ENCODE measurements at regions not wholly inside any gene's neighbourhood (a gene's known extent, or its start where the extent isn't known, plus 50 kb on each side); places are given as distances from the start of the nearest gene placed in this dataset.
A peak's percentile ranks its signal among the peaks of the same experiment; 100 is the strongest.
"Not testable (repeated sequence)": the region's sequence is repeated elsewhere in the genome, so short reads cannot be mapped to it uniquely, and the experiment has no call there.

- DNase-seq, result not testable (repeated sequence)
Observed at GRCh38 chr12:9407425-9407748, 199.2 kb upstream of the PZP start.

GRCh38 chr12:9406564-9407424, 198.6 kb upstream of the PZP start:
- no peak for DNase-seq

DNA sequence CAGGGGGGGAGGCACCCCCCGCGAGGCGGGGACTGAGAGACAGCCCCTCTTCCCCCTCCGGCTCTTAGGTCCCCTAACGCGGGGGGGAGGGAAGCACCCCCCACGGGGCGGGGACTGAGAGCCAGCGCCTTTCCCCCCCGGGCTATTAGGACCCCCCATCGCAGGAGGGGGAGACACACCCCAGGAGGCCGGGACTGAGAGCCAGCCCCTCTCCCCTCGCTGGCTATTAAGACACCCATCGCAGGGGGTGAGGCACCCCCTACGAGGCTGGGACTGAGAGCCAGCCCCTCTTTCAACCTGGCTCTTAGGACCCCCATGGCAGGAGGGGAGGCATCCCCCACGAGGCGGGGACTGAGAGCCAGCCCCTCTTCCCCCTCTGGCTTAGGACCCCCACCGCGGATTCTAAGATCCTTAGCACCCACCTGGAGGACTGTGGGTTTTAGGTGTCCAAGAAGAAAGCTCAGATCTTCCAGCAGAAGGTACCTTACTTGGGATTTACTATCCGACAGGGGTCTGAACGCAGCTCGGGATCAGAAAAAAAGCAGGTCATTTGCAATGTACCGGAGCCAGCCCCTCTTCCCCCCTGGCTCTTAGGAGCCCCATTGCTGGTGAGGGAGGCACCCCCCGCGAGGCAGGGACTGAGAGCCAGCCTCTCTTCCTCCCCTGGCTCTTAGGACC, 197.8 kb upstream of the PZP start:
- DNase-seq, result no peak

GRCh38 chr12:9404469-9405260, 196.5 kb upstream of the PZP start:
- DNase-seq, result no peak

- DNase-seq, result no peak
Observed at GRCh38 chr12:9404031-9404430, 195.8 kb upstream of the PZP start.

DNA sequence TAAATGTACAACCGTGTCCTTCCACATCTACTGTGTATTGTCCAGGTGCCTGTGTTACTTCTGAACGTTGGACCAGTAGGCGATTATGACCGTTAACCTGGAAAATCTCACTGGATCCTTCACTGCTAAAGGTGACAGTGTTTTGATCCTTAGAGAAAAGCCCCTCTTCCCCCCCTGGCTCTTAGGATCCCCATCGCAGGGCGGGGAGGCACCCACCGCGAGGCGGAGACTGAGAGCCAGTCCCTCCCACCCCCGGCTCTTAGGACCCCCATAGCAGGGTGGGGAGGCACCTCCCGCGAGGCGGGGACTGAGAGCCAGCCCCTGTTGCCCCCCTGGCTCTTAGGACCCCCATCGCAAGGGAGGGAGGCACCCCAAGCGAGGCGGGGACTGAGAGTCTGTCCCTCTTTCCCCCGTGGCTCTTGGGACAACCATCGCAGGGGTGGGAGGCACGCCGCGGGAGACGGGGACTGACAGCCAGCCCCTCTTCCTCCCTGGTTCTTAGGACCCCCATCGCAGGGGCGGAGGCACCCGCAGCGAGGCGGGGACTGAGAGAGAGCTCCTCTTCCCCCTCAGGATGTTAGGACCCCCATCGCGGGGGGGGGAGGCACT, 194.3 kb upstream of the PZP start:
- not testable (repeated sequence) for DNase-seq

- not testable (repeated sequence) for DNase-seq
Observed at GRCh38 chr12:9396367-9396766, 188.2 kb upstream of the PZP start.

DNA sequence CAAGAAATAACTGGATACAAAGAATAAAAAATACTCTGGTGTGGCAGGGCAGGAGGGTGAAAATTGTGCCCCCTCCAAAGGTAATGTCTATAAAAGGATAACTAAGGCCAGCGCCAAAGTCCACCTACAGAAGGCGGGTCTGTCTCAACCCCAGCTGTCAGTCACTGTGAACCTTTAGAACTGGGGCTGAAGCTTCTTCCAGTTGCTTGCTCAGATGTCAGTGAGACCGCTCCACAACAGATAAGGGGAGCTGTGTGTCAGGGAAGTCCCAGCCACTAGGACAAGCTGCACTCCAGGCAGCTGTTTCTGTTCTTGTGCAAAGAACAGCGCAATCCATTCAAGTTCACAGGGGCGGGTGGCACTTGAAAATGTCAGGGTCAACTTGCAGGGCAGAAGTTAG, 187.0 kb upstream of the PZP start:
- not testable (repeated sequence) for DNase-seq

DNA sequence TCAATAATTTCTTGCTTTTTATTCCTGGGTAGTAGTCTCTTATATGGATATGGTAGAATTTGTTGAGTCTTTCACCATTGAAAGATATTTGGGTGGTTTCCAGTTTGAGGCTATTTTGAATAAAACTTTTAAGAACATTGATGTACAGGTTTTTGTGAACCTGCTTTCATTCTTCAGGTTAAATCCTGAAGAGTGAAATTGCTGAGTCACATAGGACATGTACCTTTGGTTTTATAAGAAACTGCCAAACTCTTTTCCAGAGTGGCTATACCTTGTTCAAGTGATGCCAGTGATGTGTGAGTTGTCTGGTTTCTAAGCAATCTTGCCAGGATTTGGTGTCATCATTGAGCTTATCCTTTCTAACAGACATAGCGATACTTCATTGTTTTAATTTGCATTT, 184.6 kb upstream of the PZP start:
- no peak for DNase-seq

- no peak for DNase-seq
Observed at GRCh38 chr12:9391815-9392214, 183.6 kb upstream of the PZP start.

- DNase-seq, result no peak
Observed at GRCh38 chr12:9390761-9391160, 182.6 kb upstream of the PZP start.

DNA sequence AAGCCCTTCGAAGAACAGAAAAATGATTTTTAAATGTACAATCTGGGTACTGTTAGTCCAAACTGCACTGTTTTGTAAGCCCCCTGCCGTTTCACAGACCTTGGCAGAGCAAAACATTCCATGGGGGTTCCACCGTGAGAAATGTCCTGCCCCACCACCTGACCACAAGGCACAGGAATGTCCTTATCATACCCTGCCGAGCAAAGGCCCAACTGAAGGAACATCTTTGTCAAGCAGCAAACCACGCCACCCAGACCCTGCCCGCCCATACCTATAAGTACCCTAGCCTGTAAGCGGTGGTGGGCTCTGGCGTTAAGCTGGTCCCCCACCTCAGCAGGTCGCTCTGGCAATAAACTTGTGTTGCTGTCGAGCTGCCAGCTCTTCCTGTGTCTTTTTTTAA, 181.6 kb upstream of the PZP start:
- DNase-seq, result no peak

DNA sequence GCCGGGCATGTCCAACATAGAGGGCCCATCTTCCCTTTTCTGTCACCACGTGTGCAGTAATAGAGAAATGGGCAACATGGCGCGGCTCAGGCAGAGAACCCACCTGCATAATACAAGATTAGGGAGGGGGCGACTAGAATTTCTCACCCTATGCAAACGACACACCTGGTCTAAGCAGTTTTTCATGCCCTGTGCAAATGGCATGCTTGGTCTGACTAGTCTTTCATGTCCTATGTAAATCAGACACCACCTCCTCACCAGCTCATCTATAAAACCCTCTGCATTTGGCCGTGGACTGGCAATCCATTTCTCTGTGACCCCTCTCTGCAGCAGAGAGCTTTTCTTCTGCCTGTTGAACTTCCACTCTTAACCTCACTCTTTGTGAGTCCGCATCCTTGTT, 180.2 kb upstream of the PZP start:
- DNase-seq, result no peak

- DNase-seq, result no peak
Observed at GRCh38 chr12:9387450-9387849, 179.3 kb upstream of the PZP start.

GRCh38 chr12:9383585-9383984, 175.4 kb upstream of the PZP start:
- no peak for DNase-seq

DNA sequence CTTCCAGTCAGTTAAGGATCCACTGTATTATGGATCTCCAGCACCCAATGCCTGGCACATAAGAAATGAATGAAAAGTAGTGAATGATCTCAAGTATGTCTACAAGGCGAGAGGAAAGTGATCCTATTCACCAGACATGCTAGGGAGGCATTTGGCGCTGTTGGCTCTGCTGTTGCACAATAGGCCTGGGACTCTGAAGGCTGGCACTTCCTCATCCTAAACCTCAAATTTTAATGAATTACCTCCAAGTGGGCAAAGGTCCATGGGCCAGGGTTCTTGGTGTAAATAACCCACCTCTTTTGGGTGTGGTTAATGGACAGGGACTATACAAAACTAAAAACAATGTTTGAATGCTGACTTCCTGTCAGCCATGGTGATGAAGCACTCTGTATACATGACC, 173.4 kb upstream of the PZP start:
- DNase-seq, result no peak

GRCh38 chr12:9380650-9381049, 172.5 kb upstream of the PZP start:
- DNase-seq, result no peak

GRCh38 chr12:9379023-9379742, 171.0 kb upstream of the PZP start:
- DNase-seq, result no peak

GRCh38 chr12:9378430-9378835, 170.2 kb upstream of the PZP start:
- DNase-seq, result no peak

- DNase-seq, result no peak
Observed at GRCh38 chr12:9372202-9372601, 164.0 kb upstream of the PZP start.

- peak; percentile 27 for DNase-seq
Observed at GRCh38 chr12:9367828-9368227, 159.6 kb upstream of the PZP start.

GRCh38 chr12:9367201-9367600, 159.0 kb upstream of the PZP start:
- no peak for DNase-seq

DNA sequence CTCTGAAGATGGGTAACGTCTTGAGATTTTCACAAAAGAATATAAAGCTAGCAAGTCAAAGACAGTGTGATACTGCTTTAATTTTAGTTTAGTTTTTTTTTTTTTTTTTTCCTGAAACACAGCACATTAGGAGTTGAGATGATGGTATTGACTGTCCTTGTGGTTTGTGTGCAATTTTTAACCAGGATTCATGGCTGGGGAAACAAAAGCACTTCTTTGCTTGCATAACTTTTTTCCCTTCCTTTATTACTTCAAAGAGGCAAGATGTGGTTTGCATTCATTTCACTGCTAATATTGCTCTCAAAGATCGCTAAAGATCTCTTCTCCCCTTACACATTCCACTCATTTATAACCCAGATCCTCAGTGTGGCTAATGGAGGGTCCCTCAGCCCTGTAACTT, 157.1 kb upstream of the PZP start:
- no peak for DNase-seq

Measured in activated CD4-positive, alpha-beta T cell treated with anti-CD3 and anti-CD28 coated beads, Interleukin-10, Interleukin-2, amounts not matched to agents 100 ng/mL and 50 ng/mL, durations not matched to agents 16 hours and 8 hours (primary cell).